IMR-90 (cell line): ENCODE measurements at regions not wholly inside any gene's neighbourhood (a gene's known extent, or its start where the extent isn't known, plus 50 kb on each side); places are given as distances from the start of the nearest gene placed in this dataset.

Source experiments
- ATAC-seq: fragments of 200-7000 bp; cut with Tn5 transposase; 2 replicates; pipeline ENCODE4 v1.9.1; 2020; ENCODE audit warnings: low read depth, mild to moderate bottlenecking, moderate library complexity
- BruUV-seq: library from RNA; stranded (reverse); fragments of 400-500 nt; replicated peaks from 2 replicates; lab custom pipeline; 2021; lab: Mats Ljungman, UMichigan
- CTCF ChIA-PET: fragments of 300-600 bp; formaldehyde crosslinking; extraction: SDS; loops from one replicate; lab custom pipeline; 2021; ENCODE audit warnings: antibody characterized with exemption; lab: Yijun Ruan, JAX
- POLR2A ChIA-PET: fragments of 300-600 bp; sonication (Branson Sonifier 250); formaldehyde crosslinking; loops from one replicate; lab custom pipeline; 2022; ENCODE audit warnings: antibody characterized with exemption; ENCODE audit not compliant: unreplicated experiment; lab: Charles Lee
- DNase-seq: peaks from one replicate; pipeline ENCODE4 v3.0.0; 2013
- H2AFZ ChIP-seq: replicated peaks from 2 replicates; pipeline ENCODE3; 2013; ENCODE audit warnings: low read length, mild to moderate bottlenecking; ENCODE audit not compliant: poor library complexity
- H2AK5ac ChIP-seq: 2 replicates; pipeline ENCODE4 v1.6.1; 2013; ENCODE audit warnings: low read depth, low read length, inconsistent platforms
- H2AK9ac ChIP-seq: replicated peaks from 2 replicates; pipeline ENCODE3; 2013; ENCODE audit warnings: mild to moderate bottlenecking, low read depth, low read length, moderate library complexity; ENCODE audit not compliant: poor library complexity
- H2BK120ac ChIP-seq: 2 replicates; pipeline ENCODE4 v1.6.1; 2013; ENCODE audit warnings: low read depth, low read length, inconsistent platforms
- H2BK15ac ChIP-seq: 3 replicates; pipeline ENCODE4 v1.6.1; 2013; ENCODE audit warnings: low read depth, low read length, inconsistent platforms
- H2BK20ac ChIP-seq: 2 replicates; pipeline ENCODE4 v1.6.1; 2013; ENCODE audit warnings: low read depth, mild to moderate bottlenecking, inconsistent platforms, low read length, moderate library complexity
- H2BK5ac ChIP-seq: 2 replicates; pipeline ENCODE4 v1.6.1; 2013; ENCODE audit warnings: mild to moderate bottlenecking, low read depth, low read length, inconsistent platforms; ENCODE audit not compliant: poor library complexity, severe bottlenecking
- H3K14ac ChIP-seq: replicated peaks from 2 replicates; pipeline ENCODE4 v1.6.1; 2013; ENCODE audit warnings: low read depth, low read length, inconsistent platforms
- H3K18ac ChIP-seq: 2 replicates; pipeline ENCODE4 v1.6.1; 2013; ENCODE audit warnings: low read depth, low read length, control low read depth
- H3K23ac ChIP-seq: 2 replicates; pipeline ENCODE4 v1.6.1; 2013; ENCODE audit warnings: low read depth, low read length, inconsistent platforms
- H3K27ac ChIP-seq: 2 replicates; pipeline ENCODE4 v1.5.1; 2013; ENCODE audit warnings: mild to moderate bottlenecking, control low read depth, low read length; ENCODE audit not compliant: insufficient read depth
- H3K27me3 ChIP-seq: 2 replicates; pipeline ENCODE4 v1.6.1; 2013; ENCODE audit warnings: low read length; ENCODE audit not compliant: control insufficient read depth, insufficient read depth
- H3K36me3 ChIP-seq: 2 replicates; pipeline ENCODE4 v1.6.1; 2013; ENCODE audit warnings: low read length, mixed read lengths; ENCODE audit not compliant: control insufficient read depth, insufficient read depth
- H3K4ac ChIP-seq: 2 replicates; pipeline ENCODE4 v1.6.1; 2013; ENCODE audit warnings: low read depth, low read length, inconsistent platforms
- H3K4me1 ChIP-seq: 2 replicates; pipeline ENCODE4 v1.6.1; 2013; ENCODE audit warnings: low read length, mixed read lengths; ENCODE audit not compliant: control insufficient read depth, insufficient read depth
- H3K4me2 ChIP-seq: 2 replicates; pipeline ENCODE4 v1.6.1; 2013; ENCODE audit warnings: low read depth, mild to moderate bottlenecking, control low read depth, low read length, moderate library complexity
- H3K4me3 ChIP-seq: 2 replicates; pipeline ENCODE4 v1.5.1; 2013; ENCODE audit warnings: low read depth, mild to moderate bottlenecking, control low read depth, low read length, moderate library complexity; ENCODE audit not compliant: insufficient read depth
- H3K56ac ChIP-seq: 2 replicates; pipeline ENCODE4 v1.6.1; 2013; ENCODE audit warnings: low read length, inconsistent platforms; ENCODE audit not compliant: insufficient read depth; ENCODE audit errors: extremely low read depth
- H3K79me1 ChIP-seq, 2 experiments: 2 replicates each; pipeline ENCODE4 v1.6.1; 2013; ENCODE audit warnings: low read length in 2 of 2, inconsistent platforms in 1 of 2, low read depth in 1 of 2
- H3K9ac ChIP-seq: 2 replicates; pipeline ENCODE4 v1.6.1; 2013; ENCODE audit warnings: low read depth, low read length, control low read depth
- H3K9me1 ChIP-seq: 2 replicates; pipeline ENCODE4 v1.6.1; 2013; ENCODE audit warnings: low read length, inconsistent platforms; ENCODE audit not compliant: insufficient read depth
- H3K9me3 ChIP-seq: 2 replicates; pipeline ENCODE4 v1.6.1; 2013; ENCODE audit warnings: low read length; ENCODE audit not compliant: control insufficient read depth, insufficient read depth
- H4K20me1 ChIP-seq: 2 replicates; pipeline ENCODE4 v1.6.1; 2013; ENCODE audit warnings: low read length, inconsistent platforms; ENCODE audit not compliant: insufficient read depth
- H4K5ac ChIP-seq: 2 replicates; pipeline ENCODE4 v1.6.1; 2013; ENCODE audit warnings: mild to moderate bottlenecking, low read depth, low read length, control low read depth
- H4K8ac ChIP-seq, 2 experiments: 2 replicates each; pipeline ENCODE4 v1.6.1; 2013; ENCODE audit warnings: low read depth in 2 of 2, low read length in 2 of 2, control low read depth in 1 of 2, inconsistent platforms in 1 of 2
- H4K91ac ChIP-seq: 2 replicates; pipeline ENCODE4 v1.6.1; 2013; ENCODE audit warnings: low read depth, low read length, inconsistent platforms; ENCODE audit not compliant: insufficient read depth
- BHLHE40 ChIP-seq: fragments of 150-350 bp; IDR thresholded peaks from 2 replicates; pipeline ENCODE4 v1.6.1; 2016; ENCODE audit warnings: mild to moderate bottlenecking, low read depth, low read length
- CEBPB ChIP-seq: IDR thresholded peaks from 2 replicates; pipeline ENCODE4 v1.6.1; 2012; ENCODE audit warnings: low read depth, low read length, improper control_type of control experiment
- CHD1 ChIP-seq: IDR thresholded peaks from 2 replicates; pipeline ENCODE4 v1.6.1; 2012; ENCODE audit warnings: low read depth, low read length, improper control_type of control experiment
- CTCF ChIP-seq: conservative IDR thresholded peaks from 2 replicates; pipeline ENCODE4 v1.5.1; 2012; ENCODE audit warnings: mild to moderate bottlenecking, low read depth, low read length, improper control_type of control experiment
- FOS ChIP-seq: fragments of 150-350 bp; IDR thresholded peaks from 2 replicates; pipeline ENCODE4 v1.6.1; 2016; ENCODE audit warnings: low read depth, low read length
- MAFK ChIP-seq: IDR thresholded peaks from 2 replicates; pipeline ENCODE4 v1.6.1; 2012; ENCODE audit warnings: low read depth, low read length, improper control_type of control experiment
- MAZ ChIP-seq: IDR thresholded peaks from 2 replicates; pipeline ENCODE4 v1.6.1; 2012; ENCODE audit warnings: low read depth, mild to moderate bottlenecking, low read length, improper control_type of control experiment, moderate library complexity, borderline replicate concordance
- MXI1 ChIP-seq: IDR thresholded peaks from 2 replicates; pipeline ENCODE4 v1.6.1; 2012; ENCODE audit warnings: low read depth, mild to moderate bottlenecking, low read length, moderate library complexity, borderline replicate concordance
- RAD21 ChIP-seq: IDR thresholded peaks from 2 replicates; pipeline ENCODE4 v1.6.1; 2012; ENCODE audit warnings: low read length, improper control_type of control experiment
- RCOR1 ChIP-seq: IDR thresholded peaks from 2 replicates; pipeline ENCODE4 v1.6.1; 2012; ENCODE audit warnings: mild to moderate bottlenecking, low read length, improper control_type of control experiment; ENCODE audit not compliant: insufficient replicate concordance
- SMC3 ChIP-seq: fragments of 150-350 bp; IDR thresholded peaks from 2 replicates; pipeline ENCODE4 v1.6.1; 2016; ENCODE audit warnings: low read depth, mild to moderate bottlenecking, antibody characterized with exemption, low read length, moderate library complexity
- USF2 ChIP-seq: fragments of 150-350 bp; IDR thresholded peaks from 2 replicates; pipeline ENCODE4 v1.6.1; 2017; ENCODE audit warnings: mild to moderate bottlenecking, antibody characterized with exemption, low read length, low read depth
- WGBS, 2 experiments: methylation state at CpG; one replicate each; pipeline versions ENCODE4 v1.1.5 to v1.1.7; 2013; ENCODE audit warnings: missing lambda C conversion rate in 2 of 2; ENCODE audit not compliant: insufficient read length in 1 of 2; ENCODE audit errors: extremely low coverage in 2 of 2; 5-methylcytosine and 5-hydroxymethylcytosine counted together
- dilution Hi-C: fragments of 300-500 bp; cut with HindIII; formaldehyde crosslinking; loops from one replicate; pipeline ENCODE4 v1.14.3; 2018; ENCODE audit warnings: low sequenced_read_pairs; ENCODE audit not compliant: unreplicated experiment
- in situ Hi-C: fragments of 300-500 bp; cut with MboI; formaldehyde crosslinking; loops from 3 replicates; pipeline ENCODE4 v1.14.3; 2019; ENCODE audit warnings: low sequenced_read_pairs, inconsistent platforms, mixed read lengths
- intact Hi-C: fragments of 100-400 bp; cut with micrococcal nuclease; formaldehyde crosslinking; loops from 2 replicates; pipeline ENCODE4 v1.10.0; 2022
- TF ChIP-seq, protein P1 (sequence below): fragments of 150-350 bp; IDR thresholded peaks from 2 replicates; pipeline ENCODE4 v1.6.1; 2016; ENCODE audit warnings: low read depth, mild to moderate bottlenecking, low read length, moderate library complexity, borderline replicate concordance

DNA sequence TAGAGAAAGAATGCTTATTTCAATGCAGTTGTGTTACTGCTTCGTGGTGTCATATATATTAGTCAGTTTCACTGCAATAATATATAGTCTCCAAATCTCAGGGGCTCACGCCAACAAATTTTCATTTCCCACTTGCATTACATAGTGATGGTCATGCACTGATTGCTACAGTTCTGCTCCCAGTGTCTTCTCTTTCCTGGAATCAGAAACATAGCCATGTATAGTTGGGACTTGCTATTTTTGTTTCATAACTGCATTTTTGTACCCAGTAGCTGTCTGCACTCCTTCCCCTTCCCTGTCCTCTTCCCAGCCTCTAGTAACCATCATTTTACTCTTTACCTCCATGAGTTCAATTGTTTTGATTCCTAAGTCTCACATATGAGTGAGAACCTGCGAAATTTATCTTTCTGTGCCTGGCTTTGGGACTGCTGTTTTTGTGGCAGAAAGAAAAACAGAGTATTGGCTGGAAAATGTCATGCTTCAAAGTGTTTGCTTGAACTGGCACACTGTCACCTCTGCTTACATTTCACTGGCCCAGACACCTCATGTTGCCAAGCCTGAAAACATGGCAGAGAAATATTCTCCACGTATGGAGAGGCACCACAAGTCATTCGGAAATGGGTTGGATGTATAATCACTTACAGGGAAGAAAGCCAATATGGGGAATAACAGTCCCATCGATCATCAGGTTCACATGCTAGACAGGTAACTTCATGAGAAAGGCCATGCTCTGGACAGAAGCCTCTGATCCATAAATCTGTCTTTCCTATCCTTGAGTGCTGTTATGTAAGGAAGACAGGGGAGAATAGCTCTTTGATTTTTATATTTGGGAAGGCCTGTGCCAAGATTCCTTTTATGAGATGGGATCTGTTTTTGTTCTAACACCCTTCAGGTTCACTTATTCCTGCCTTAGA lies 60.4 kb upstream of the BACH1 start:
- BruUV-seq, result no TSS peak
- no peak overlapping the region for H3K9ac ChIP-seq
- peaks cover 4% of the 10 kb centered on the region; the same call in 1 of the 2 replicates for H3K9me1 ChIP-seq
- H2BK20ac ChIP-seq, result peak overlapping the region; percentile 58; the same call in 1 of the 2 replicates
- H3K4ac ChIP-seq, result peak overlapping the region; percentile 65
- H2AFZ ChIP-seq, result no peak overlapping the region
- H3K18ac ChIP-seq, result peak overlapping the region; percentile 10; the same call in 1 of the 2 replicates
- H3K4me2 ChIP-seq, result no peak overlapping the region
- H3K9me3 ChIP-seq, result no peaks in the 10 kb centered on the region
- H4K91ac ChIP-seq, result peak overlapping the region; percentile 43; the same call in 1 of the 2 replicates
- H3K23ac ChIP-seq, result peak overlapping the region; percentile 29; the same call in 1 of the 2 replicates
- H4K8ac ChIP-seq, result peak overlapping the region in 1 of 2 experiments; percentile 53; a peak in 2 of 4 replicates
- 0 out of 3 replicates have a peak overlapping the region, but pooled peaks have one; percentile 28 for H2BK15ac ChIP-seq
- ChIA-PET POLR2A (no interaction called here), CTCF (no interaction called here)
- peak overlapping the region; percentile 65 for H3K14ac ChIP-seq
- 100% methylated on average over 1 of the region's 6 CpGs; no CpG with 5 or more reads in 1 of the 2 experiments for WGBS, 2 experiments
- intact Hi-C loops (no loop called here), dilution Hi-C loops (no loop called here), in situ Hi-C loops (no loop called here)
- H3K27me3 ChIP-seq, result no peaks in the 10 kb centered on the region
- ATAC-seq (peak; percentile 73), DNase-seq (peak; percentile 54)
- H3K79me1 ChIP-seq, result no peaks in the 10 kb centered on the region
- no peak overlapping the region for H3K27ac ChIP-seq
- peaks cover 13% of the 10 kb centered on the region for H3K4me1 ChIP-seq
- no peaks in the 10 kb centered on the region for H4K20me1 ChIP-seq
- H2BK5ac ChIP-seq, result peak overlapping the region; percentile 56
- peak overlapping the region; percentile 51; the same call in 1 of the 2 replicates for H2BK120ac ChIP-seq
- no peaks in the 10 kb centered on the region for H3K36me3 ChIP-seq
- no peak overlapping the region for H2AK9ac ChIP-seq
- no peak overlapping the region for H3K4me3 ChIP-seq
- peak overlapping the region; percentile 5; the same call in 1 of the 2 replicates for H4K5ac ChIP-seq
- H3K56ac ChIP-seq, result no peak overlapping the region
- peak overlapping the region; percentile 57 for H2AK5ac ChIP-seq
- TF ChIP-seq CHD1 (no peak), USF2 (no peak), CTCF (no peak), RCOR1 (no peak), BHLHE40 (no peak), MAFK (no peak), SMC3 (no peak), FOS (no peak), CEBPB (no peak; the same call in 1 of the 2 replicates), MXI1 (no peak), RAD21 (no peak), MAZ (no peak)
- TF ChIP-seq, protein P1, sequence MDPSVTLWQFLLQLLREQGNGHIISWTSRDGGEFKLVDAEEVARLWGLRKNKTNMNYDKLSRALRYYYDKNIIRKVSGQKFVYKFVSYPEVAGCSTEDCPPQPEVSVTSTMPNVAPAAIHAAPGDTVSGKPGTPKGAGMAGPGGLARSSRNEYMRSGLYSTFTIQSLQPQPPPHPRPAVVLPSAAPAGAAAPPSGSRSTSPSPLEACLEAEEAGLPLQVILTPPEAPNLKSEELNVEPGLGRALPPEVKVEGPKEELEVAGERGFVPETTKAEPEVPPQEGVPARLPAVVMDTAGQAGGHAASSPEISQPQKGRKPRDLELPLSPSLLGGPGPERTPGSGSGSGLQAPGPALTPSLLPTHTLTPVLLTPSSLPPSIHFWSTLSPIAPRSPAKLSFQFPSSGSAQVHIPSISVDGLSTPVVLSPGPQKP, result no peak
